Neuronal stem cell (in vitro differentiated cells): ENCODE measurements at regions not wholly inside any gene's neighbourhood (a gene's known extent, or its start where the extent isn't known, plus 50 kb on each side); places are given as distances from the start of the nearest gene placed in this dataset.

Experiments used
- DNase-seq: peaks from one replicate; pipeline ENCODE4 v3.0.0-alpha.2; 2013; ENCODE audit warnings: low spot score
- H2AFZ ChIP-seq: one replicate; pipeline ENCODE4 v1.6.1; 2013; ENCODE audit warnings: mild to moderate bottlenecking, low read length, inconsistent platforms
- H2AK5ac ChIP-seq: 2 replicates; pipeline ENCODE4 v1.6.1; 2013; ENCODE audit warnings: low read depth, mild to moderate bottlenecking, inconsistent platforms, low read length, moderate library complexity, mixed read lengths
- H2BK120ac ChIP-seq: 2 replicates; pipeline ENCODE4 v1.6.1; 2013; ENCODE audit warnings: low read depth, mild to moderate bottlenecking, inconsistent platforms, low read length, moderate library complexity, mixed read lengths
- H2BK12ac ChIP-seq: one replicate; pipeline ENCODE4 v1.6.1; 2013; ENCODE audit warnings: low read length, inconsistent platforms
- H2BK15ac ChIP-seq: 2 replicates; pipeline ENCODE4 v1.6.1; 2013; ENCODE audit warnings: mild to moderate bottlenecking, low read length, inconsistent platforms, mixed read lengths
- H2BK5ac ChIP-seq: one replicate; pipeline ENCODE4 v1.6.1; 2013; ENCODE audit warnings: inconsistent platforms, mild to moderate bottlenecking, low read length, moderate library complexity
- H3K14ac ChIP-seq: one replicate; pipeline ENCODE4 v1.6.1; 2013; ENCODE audit warnings: low read length, inconsistent platforms
- H3K18ac ChIP-seq: 2 replicates; pipeline ENCODE4 v1.6.1; 2013; ENCODE audit warnings: low read length, inconsistent platforms
- H3K23ac ChIP-seq: 2 replicates; pipeline ENCODE4 v1.6.1; 2013; ENCODE audit warnings: low read depth, mild to moderate bottlenecking, mixed read lengths, low read length, inconsistent platforms; ENCODE audit not compliant: poor library complexity
- H3K27ac ChIP-seq: replicated peaks from 3 replicates; pipeline ENCODE4 v1.5.1; 2013; ENCODE audit warnings: low read length, inconsistent platforms
- H3K27me3 ChIP-seq, 3 experiments: 2 replicates each; pipeline ENCODE4 v1.6.1; 2013; ENCODE audit warnings: low read length in 3 of 3, mild to moderate bottlenecking in 2 of 3, inconsistent platforms in 1 of 3, low read depth in 1 of 3, mixed read lengths in 1 of 3, moderate library complexity in 1 of 3; ENCODE audit not compliant: control insufficient read depth in 3 of 3, insufficient read depth in 3 of 3
- H3K36me3 ChIP-seq, 2 donors: replicated peaks in 1 of 2; 2 replicates each; pipeline ENCODE4 v1.6.1; 2013; ENCODE audit warnings: low read length in 2 of 2; ENCODE audit not compliant: control insufficient read depth in 2 of 2, insufficient read depth in 2 of 2
- H3K4ac ChIP-seq: 2 replicates; pipeline ENCODE4 v1.6.1; 2013; ENCODE audit warnings: inconsistent platforms, mild to moderate bottlenecking, low read length, moderate library complexity
- H3K4me1 ChIP-seq, 2 donors: 1 replicate in 1 of 2; 2 replicates in 1 of 2; pipeline ENCODE4 v1.6.1; 2013; ENCODE audit warnings: low read length in 2 of 2, low read depth in 1 of 2; ENCODE audit not compliant: control insufficient read depth in 2 of 2, insufficient read depth in 1 of 2
- H3K4me2 ChIP-seq: one replicate; pipeline ENCODE4 v1.6.1; 2013; ENCODE audit warnings: mild to moderate bottlenecking, low read length, inconsistent platforms; ENCODE audit not compliant: insufficient read depth, poor library complexity, severe bottlenecking
- H3K4me3 ChIP-seq, 2 donors: 2 replicates each; pipeline ENCODE4 v1.5.1; 2013; ENCODE audit warnings: low read length in 2 of 2, mild to moderate bottlenecking in 2 of 2, inconsistent platforms in 1 of 2, moderate library complexity in 1 of 2
- H3K79me1 ChIP-seq: one replicate; pipeline ENCODE4 v1.6.1; 2013; ENCODE audit warnings: low read depth, mild to moderate bottlenecking, inconsistent platforms, low read length, moderate library complexity
- H3K9ac ChIP-seq: one replicate; pipeline ENCODE4 v1.6.1; 2013; ENCODE audit warnings: mild to moderate bottlenecking, low read depth, low read length, inconsistent platforms; ENCODE audit not compliant: poor library complexity
- H3K9me3 ChIP-seq, 2 donors: replicated peaks in 1 of 2; 2 replicates each; pipeline versions ENCODE3 to v1.6.1; 2013; ENCODE audit warnings: low read length in 2 of 2, mild to moderate bottlenecking in 2 of 2, inconsistent platforms in 1 of 2, low read depth in 1 of 2, mixed read lengths in 1 of 2, moderate library complexity in 1 of 2; ENCODE audit not compliant: control insufficient read depth in 2 of 2, insufficient read depth in 1 of 2
- H4K8ac ChIP-seq: one replicate; pipeline ENCODE4 v1.6.1; 2013; ENCODE audit warnings: low read depth, mild to moderate bottlenecking, inconsistent platforms, low read length, moderate library complexity
- H4K91ac ChIP-seq: one replicate; pipeline ENCODE4 v1.6.1; 2013; ENCODE audit warnings: low read length, low read depth, mild to moderate bottlenecking, inconsistent platforms; ENCODE audit not compliant: poor library complexity
- WGBS, 2 donors: extraction: QIAGEN DNeasy Blood & Tissue Kit; methylation state at CpG; one replicate each; pipeline ENCODE4 v1.1.7; 2013; ENCODE audit warnings: missing lambda C conversion rate in 2 of 2, mixed read lengths in 1 of 2; ENCODE audit not compliant: insufficient read length in 2 of 2, insufficient replicate concordance in 1 of 2; ENCODE audit errors: extremely low coverage in 2 of 2; 5-methylcytosine and 5-hydroxymethylcytosine counted together

DNA sequence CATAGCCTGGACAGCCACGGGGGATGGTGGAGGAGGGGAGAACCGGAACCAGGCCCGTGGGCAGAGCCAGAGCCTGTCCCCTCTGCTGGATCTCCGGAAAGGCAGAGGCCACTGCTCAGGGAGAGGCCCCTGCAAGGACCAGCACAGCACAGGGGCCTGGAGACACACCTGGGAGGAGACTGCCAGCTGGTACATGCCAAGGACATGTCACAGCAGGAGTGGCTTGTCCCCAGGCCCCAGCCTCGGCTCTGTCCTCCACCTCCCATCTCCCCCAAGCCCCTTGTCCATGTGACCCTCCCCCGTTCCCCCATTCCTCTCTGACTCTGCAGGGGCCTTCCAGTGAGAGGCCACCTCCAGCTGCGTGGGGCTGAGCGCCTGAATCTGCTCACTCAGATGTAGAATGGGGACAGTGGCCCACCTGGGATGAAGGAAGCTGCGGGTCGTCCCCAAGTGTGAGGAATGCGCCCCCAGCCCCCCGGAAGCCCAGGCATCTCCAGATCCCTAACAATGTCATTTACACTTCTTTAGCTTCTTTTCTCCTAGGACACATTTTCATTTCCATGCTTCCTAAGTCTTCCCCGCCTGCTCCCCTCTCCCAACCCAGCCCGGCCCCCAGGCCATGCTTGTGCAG is 349.6 kb upstream of the IRX2 start:
- Histone ChIP-seq H3K14ac (no peak overlapping the region), H3K18ac (peak overlapping the region; percentile 91), H3K23ac (no peak overlapping the region), H2BK12ac (peak overlapping the region; percentile 8), H3K9me3 (peaks cover 0 to 2% of the 10 kb centered on the region in 2 donors), H2BK15ac (peak overlapping the region; percentile 11), H3K27me3 (peaks cover 0 to 5% (median 0%) of the 10 kb centered on the region in 3 experiments), H3K4me3 (no peak overlapping the region), H3K9ac (no peak overlapping the region), H3K36me3 (no peaks in the 10 kb centered on the region), H2BK120ac (peak overlapping the region; percentile 52), H2BK5ac (no peak overlapping the region), H2AFZ (peak overlapping the region; percentile 70), H3K4ac (no peak overlapping the region), H3K4me1 (peaks cover 39 to 40% of the 10 kb centered on the region in 2 donors), H4K8ac (no peak overlapping the region), H3K27ac (no peak overlapping the region), H2AK5ac (peak overlapping the region; percentile 65), H3K4me2 (no peak overlapping the region), H3K79me1 (no peaks in the 10 kb centered on the region), H4K91ac (peak overlapping the region; percentile 66)
- DNase-seq: no peak
- WGBS, 2 donors: no CpG with 5 or more reads among the region's 14 CpGs

- Histone ChIP-seq H2BK15ac (no peak overlapping the region), H2BK5ac (no peak overlapping the region), H3K9ac (no peak overlapping the region), H2BK120ac (no peak overlapping the region), H3K27ac (no peak overlapping the region), H2BK12ac (no peak overlapping the region), H4K8ac (no peak overlapping the region), H3K9me3 (peaks cover 0 to 2% of the 10 kb centered on the region in 2 donors), H3K14ac (no peak overlapping the region), H2AFZ (no peak overlapping the region), H3K4me2 (no peak overlapping the region), H3K4me3 (no peak overlapping the region), H3K23ac (no peak overlapping the region), H2AK5ac (peak overlapping the region; percentile 65), H3K27me3 (peaks cover 0 to 5% (median 0%) of the 10 kb centered on the region in 3 experiments), H3K4ac (no peak overlapping the region), H3K4me1 (peaks cover 32 to 34% of the 10 kb centered on the region in 2 donors), H4K91ac (no peak overlapping the region), H3K18ac (peak overlapping the region; percentile 58), H3K79me1 (no peaks in the 10 kb centered on the region), H3K36me3 (no peaks in the 10 kb centered on the region)
- no peak for DNase-seq
- no CpG with 5 or more reads among the region's 6 CpGs for WGBS, 2 donors
Observed at GRCh38 chr5:3099954-3100353, 348.5 kb upstream of the IRX2 start.

- H2AFZ ChIP-seq: no peak overlapping the region
- no peak overlapping the region for H3K14ac ChIP-seq
- no peak overlapping the region for H2BK5ac ChIP-seq
- no peak overlapping the region for H3K9ac ChIP-seq
- no peak overlapping the region for H3K18ac ChIP-seq
- no peak overlapping the region for H2BK12ac ChIP-seq
- no peak overlapping the region for H3K4me2 ChIP-seq
- no peak overlapping the region for H2BK120ac ChIP-seq
- no peak overlapping the region for H2BK15ac ChIP-seq
- no peaks in the 10 kb centered on the region for H3K79me1 ChIP-seq
- no peak overlapping the region for H3K4ac ChIP-seq
- peaks cover 0 to 5% (median 0%) of the 10 kb centered on the region in 3 experiments for H3K27me3 ChIP-seq
- no peak overlapping the region for H2AK5ac ChIP-seq
- no peak overlapping the region for H4K91ac ChIP-seq
- no peak overlapping the region for H4K8ac ChIP-seq
- peaks cover 29 to 30% of the 10 kb centered on the region in 2 donors for H3K4me1 ChIP-seq
- DNase-seq: no peak
- no peaks in the 10 kb centered on the region for H3K36me3 ChIP-seq
- no CpG with 5 or more reads among the region's 14 CpGs for WGBS, 2 donors
- no peak overlapping the region for H3K4me3 ChIP-seq
- H3K27ac ChIP-seq: no peak overlapping the region
- peaks cover 0 to 2% of the 10 kb centered on the region in 2 donors for H3K9me3 ChIP-seq
- H3K23ac ChIP-seq: no peak overlapping the region
Observed at GRCh38 chr5:3099526-3099925, 348.0 kb upstream of the IRX2 start.

GRCh38 chr5:3098821-3099220 is 347.3 kb upstream of the IRX2 start:
- H2BK15ac ChIP-seq: no peak overlapping the region
- no peak overlapping the region for H4K8ac ChIP-seq
- no peaks in the 10 kb centered on the region for H3K79me1 ChIP-seq
- DNase-seq: no peak
- H3K36me3 ChIP-seq: no peaks in the 10 kb centered on the region
- H2AFZ ChIP-seq: no peak overlapping the region
- H4K91ac ChIP-seq: no peak overlapping the region
- H3K27ac ChIP-seq: no peak overlapping the region
- H3K23ac ChIP-seq: no peak overlapping the region
- peaks cover 23 to 27% of the 10 kb centered on the region in 2 donors for H3K4me1 ChIP-seq
- H3K9me3 ChIP-seq: peaks cover 0 to 2% of the 10 kb centered on the region in 2 donors
- H2BK120ac ChIP-seq: no peak overlapping the region
- H3K27me3 ChIP-seq: peaks cover 0 to 5% (median 0%) of the 10 kb centered on the region in 3 experiments
- no peak overlapping the region for H3K18ac ChIP-seq
- H2BK12ac ChIP-seq: no peak overlapping the region
- no CpG with 5 or more reads among the region's 4 CpGs for WGBS, 2 donors
- no peak overlapping the region for H3K4ac ChIP-seq
- H3K9ac ChIP-seq: no peak overlapping the region
- H2BK5ac ChIP-seq: no peak overlapping the region
- no peak overlapping the region for H2AK5ac ChIP-seq
- H3K14ac ChIP-seq: no peak overlapping the region
- no peak overlapping the region for H3K4me3 ChIP-seq
- no peak overlapping the region for H3K4me2 ChIP-seq
